ENCODE measurements at regions not wholly inside any gene's neighbourhood (a gene's known extent, or its start where the extent isn't known, plus 50 kb on each side); places are given as distances from the start of the nearest gene placed in this dataset.

DNA sequence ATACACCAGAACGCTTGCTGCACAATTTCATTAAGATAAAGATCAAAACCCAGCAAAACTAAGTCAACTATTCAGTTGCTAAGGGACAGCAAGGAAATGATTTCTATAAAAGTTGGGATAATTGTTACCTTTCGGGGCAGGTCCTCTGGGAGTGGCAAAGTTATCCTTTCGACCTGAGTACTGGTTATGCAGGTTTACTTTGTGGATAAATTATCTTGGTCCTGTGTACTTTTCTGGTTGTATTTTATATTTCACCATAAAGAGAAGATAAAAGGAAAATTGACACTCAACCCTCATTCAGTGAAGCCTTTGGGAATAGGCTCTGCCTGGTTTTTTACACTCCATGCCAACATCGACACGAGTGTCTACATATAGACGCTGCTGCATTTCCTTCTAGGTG is 146.5 kb downstream of the SYK start:
- DNase-seq (ENCODE audit: low read depth in 2 of 2): no peak

DNA sequence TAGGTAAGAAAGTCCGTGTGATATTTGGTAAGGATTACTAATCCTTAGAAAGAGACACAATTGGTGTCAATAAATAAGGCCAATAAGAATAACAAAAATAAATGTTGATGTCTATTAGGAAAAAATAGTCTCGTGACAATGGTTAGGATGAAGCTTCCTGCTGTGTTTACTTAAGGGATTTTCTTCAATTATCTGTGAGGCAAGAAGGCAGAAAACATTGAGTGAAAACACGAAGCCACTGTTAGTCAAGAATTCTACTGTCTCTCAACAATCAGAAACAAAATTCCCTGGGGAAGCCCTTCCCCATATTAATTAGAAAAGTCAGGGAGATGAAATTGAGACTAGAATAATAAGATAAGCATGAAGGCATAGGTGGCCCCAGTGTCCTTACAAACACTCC is 149.0 kb downstream of the SYK start:
- no peak for DNase-seq (ENCODE audit: low read depth in 2 of 2)

DNA sequence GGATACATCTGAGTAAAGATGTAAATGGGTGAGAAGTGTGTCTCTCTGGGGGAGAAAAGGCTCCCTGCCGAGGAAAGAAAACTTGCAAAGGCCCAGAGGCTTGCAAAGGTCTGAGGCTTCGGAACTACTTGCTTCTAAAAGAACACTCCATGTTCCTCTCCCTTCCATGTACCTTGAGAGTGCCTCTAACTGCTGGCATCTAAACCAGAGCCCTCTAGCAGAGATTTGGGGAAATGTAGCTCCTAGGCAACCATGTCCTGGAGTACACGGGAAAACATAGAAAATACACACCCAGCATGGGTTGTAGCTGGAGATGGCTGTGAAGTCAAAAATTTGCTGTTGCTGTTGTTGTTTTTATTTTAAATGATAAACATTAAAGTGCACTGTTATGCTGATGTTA is 151.6 kb downstream of the SYK start:
- DNase-seq (ENCODE audit: low read depth in 2 of 2): no peak

DNA sequence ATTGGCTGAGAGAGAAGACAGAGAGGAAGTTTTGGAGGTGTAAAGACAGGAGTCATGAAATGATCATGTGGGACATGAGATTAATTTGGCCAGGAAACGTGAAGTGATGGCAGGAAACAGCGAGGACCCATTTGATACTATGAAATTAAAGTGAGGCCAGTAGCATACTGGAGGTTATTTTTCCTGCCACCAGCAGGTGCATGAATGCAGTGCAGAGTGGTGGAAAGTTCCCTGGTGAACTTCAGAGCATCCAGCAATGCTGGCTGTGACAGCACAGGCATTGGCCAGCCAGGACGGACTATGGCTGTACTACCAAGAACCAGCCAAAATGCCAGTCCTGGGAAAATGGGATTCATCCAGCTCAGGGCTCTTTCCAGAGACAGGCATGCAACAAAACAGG is 152.2 kb downstream of the SYK start:
- DNase-seq (ENCODE audit: low read depth in 2 of 2): no peak

DNA sequence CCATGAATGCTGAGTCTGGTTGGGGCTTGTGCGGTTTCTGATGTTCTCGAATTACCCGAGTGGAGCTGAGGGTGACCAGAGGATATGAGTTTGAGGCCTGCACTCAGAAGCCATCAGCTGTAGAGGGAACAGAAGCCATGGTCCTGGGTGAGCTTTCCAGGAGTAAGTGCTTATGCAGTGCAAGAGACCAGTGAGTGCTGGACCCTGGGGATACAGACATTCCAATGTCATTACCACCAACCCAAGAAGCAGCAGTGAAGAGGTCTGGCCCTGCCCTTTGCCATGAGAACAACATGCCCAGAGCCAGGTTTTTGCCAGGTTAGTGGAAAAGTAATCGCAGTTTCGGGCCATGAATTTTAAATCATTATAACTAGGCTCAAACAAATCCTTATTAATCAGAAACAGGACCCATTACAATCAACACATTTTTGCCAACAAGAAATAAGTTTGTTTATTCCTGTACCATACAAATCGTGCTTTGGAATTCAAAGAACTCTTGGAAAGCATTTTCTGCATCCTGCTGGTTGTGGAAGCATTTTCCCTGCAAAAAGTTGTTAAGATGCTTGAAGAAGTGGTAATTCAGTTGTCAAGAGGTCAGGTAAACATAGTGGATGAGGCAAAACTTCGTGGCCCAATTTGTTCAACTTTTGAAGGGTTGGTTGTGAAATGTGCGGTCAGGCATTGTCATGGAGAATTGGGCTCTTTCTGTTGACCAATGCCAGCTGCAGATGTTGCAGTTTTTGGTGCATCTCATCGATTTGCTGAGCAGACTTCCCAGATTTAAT is 154.6 kb downstream of the SYK start:
- DNase-seq (ENCODE audit: low read depth in 2 of 2): no peak

DNA sequence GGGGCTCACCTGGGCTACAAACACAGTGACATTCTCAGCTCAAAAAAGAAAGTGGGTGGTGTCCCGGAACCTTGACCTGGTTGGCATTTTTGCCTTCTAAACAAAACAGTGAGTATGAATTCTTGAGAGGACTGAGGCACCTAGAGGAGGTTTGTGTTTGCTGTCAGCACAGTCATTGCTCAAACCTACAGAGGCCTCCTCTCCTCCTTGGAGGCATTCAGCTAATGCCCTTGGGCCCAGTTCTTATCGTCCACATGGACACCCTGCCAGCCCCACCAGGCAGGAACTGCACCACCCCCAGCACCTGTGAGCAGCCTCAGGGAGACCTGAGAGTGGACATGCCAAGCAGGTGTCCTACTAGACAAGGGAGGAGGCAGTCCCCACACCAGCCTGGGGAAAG is 156.7 kb downstream of the SYK start:
- DNase-seq (ENCODE audit: low read depth in 2 of 2): no peak

DNA sequence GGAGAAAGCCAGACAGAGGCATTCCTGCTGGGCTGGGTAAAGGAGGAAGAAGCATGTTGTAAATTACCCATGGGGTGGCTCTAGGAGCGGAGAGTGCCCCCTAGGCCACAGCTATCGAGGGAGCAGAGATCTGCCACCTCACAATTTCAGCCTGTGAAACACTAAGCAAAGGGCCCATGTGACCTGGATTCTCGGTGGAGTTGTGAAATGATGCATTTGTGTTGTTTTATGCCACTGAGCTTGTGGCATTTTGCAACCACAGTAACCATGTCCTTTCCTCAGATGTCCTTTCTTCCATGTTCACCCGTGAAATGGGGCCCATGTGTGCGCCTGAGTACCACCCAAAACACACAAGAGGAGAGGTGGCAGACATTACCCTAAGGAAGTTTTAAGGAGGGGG is 159.3 kb downstream of the SYK start:
- DNase-seq (ENCODE audit: low read depth in 2 of 2): no peak

DNA sequence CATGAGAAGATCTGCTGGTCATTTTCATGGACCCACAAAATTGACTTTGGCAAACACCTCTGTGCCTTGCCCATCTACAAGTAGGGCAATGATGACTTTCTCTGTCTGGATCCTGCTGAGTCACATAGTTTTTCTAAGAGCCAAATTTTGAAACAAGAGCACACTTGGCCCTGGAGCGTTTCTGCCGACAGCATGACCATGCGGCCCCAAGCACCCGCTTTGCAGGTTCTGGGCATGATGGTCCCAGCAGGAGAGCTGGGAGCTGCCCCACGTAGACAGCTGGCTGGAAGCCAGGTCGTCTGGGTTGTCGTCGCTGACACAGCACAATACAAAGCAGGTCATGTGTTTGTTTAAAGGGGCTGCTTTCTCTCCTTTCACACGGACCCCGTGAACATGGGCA is 159.8 kb downstream of the SYK start:
- no peak for DNase-seq (ENCODE audit: low read depth in 2 of 2)

DNA sequence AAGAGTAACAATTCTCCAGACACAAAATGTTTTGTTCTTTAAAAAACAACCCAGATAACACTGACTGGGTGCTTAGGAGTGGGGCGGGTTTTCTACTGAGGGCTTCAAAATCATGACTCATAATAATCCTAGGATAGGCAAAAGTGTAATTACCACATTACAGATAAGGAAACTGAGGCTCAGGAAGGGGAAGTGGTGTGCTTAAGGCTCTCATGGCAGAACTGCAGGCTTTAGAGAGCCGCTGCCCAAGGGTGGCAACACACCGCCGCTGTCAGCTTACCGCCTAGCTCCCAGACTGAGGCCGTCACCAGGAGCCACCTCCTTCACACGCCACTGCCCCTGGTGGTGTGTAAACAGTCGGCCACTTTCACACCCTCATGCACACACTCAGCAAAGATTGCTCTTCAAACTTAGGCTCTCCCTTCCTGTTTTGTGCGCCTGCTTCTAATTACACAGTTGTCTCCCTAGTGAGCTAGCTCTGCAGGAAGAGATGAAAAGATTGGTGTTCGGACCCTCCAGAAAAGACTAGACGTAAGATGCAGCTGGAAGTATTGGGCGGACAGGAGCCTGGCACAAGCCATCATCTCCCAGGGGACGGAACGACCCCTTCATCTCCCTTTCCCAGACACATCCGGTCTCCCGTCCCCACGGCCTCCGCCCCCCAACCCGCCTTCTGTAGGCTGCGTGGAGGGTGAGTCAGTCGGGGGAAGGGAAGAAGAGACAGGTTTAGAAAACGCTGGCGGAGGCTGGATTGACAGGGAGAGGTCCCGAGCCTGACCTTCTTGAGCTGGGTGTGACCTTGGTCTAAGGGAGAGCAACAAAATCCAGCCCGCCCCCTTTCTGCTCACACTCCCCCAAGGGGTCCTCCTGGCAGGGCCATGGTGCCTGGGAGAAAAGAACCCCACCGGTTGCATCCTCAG is 162.7 kb downstream of the SYK start:
- no peak for DNase-seq (ENCODE audit: low read depth in 2 of 2)

DNA sequence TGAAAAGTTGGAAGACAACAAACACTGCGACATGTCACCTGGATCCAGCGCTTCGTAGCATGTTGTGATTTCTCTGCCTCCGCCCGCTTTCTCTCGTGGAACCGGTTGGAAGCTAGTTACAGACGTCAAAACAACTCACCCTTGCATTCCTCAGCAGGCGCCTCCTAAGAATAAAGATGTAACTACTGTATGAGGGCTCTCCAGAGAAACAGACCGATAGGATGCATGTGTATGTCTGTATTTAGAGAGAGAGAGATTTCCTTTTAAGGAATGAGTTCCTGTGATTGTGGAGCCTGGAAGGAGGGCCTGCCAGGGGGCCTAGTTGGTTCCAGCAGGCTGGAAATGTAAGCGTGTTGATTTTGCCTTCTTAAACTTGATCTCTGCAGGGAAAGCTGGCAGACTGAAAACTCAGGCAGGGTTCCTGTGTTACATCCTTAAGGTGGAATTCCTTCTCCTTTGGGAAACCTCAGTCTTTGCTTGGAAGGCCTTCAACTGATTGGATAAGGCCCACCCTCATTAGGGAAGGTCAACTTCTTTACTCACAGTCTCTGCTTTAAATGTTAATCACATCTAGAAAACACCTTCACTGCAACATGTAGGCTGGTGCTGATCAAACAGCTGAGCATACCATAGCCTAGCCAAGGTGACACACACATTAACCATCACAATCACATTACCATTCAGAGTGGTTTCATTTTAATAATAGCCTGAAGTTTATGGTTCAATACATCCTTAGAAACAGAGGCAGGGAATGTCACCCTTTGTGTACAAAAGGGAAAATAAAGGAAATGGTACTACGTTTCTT is 163.8 kb downstream of the SYK start:
- no peak for DNase-seq (ENCODE audit: low read depth in 2 of 2)

DNA sequence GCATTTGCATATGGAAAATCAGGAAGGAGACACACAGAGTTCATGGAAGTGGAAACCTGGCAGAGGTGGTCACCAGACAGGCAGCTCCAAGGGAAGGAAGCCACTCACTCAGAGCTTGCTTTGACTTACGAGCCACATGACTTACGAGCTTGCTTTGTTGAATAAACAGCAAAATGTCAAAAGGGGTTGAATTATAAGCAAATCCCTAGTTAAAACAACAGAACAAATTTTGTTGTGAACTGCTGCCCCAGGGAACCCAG is 164.3 kb downstream of the SYK start:
- no peak for DNase-seq (ENCODE audit: low read depth in 2 of 2)

DNA sequence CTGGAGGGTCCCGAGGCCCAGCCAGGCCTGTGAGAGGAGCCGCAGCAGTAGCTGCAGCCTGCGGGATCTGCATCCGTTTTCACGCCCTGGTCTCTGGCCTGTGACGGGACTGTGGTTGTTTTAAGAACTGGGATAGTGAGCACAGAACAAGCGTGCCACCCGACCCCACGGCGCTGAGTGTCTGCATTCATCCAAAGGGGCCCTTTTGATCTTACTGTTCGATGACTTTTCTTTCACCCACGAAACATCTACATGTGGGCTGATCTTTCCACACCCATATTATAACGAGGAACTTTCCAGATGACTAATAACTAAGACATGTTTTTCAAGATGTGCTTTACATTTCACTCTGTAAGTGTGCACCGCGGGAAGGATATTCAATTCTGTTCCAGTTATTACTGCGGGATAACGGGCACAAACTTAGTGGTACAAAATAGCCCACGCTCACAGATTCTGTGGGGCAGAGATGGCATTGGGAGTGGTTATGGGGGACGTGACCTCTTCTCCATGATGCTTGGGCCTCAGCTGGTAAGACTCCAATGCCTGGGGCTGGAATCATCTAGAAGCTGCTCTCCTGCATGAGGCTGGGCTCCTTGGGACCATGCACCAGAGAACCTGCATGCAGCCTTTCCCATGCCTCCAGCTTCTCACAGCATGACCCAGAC is 165.0 kb downstream of the SYK start:
- DNase-seq (ENCODE audit: low read depth in 2 of 2): no peak

DNA sequence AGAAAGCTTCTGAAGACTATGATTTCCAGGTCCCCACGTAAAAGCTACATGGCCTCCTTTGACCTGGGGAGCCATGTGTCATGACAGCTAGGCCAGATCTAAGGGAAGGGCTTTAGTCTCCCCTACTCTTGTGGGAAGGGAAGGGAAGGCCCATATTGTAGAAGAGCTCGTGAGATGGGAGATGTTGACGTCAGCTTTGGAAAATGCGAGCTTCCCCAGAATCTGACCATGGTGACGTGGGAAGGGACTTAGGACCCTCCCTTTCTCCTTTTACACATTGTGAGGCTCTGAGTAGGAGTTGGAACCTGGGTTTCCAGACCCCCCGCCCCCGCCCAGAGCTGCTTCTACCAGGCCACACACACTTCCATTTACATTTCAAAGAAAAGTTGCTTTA is 165.5 kb downstream of the SYK start:
- DNase-seq (ENCODE audit: low read depth in 2 of 2): no peak

DNA sequence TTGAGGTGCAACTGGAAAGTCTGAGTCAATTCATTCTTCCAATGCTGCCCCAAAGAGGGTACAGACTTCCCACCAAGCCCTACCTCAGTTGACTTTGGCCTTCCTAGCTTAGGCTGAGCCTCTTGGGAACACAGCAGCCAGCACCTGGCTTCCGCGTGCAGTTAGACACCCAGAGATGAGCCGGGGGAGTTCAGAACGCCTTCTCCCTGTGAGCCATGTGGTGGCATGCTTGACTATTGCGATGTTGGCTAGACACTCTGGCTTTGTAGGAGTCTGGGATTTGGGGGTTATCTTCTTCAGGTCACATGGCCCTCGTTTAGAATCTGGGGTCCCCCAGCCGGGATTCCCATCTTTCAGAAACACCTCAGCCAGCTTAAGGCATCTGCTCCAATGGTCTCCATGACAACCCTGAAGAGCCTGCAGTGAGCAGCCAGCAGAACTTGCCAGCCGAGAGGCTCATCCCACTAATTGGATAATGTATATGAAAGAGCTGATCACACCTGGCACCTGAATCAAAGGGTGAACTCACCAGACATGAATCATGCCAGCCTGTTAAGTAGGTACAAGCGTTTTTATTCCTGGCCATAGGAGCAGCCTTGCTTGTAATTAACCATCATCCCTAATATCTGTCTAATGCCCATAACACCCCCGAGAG is 167.5 kb downstream of the SYK start:
- DNase-seq (ENCODE audit: low read depth in 2 of 2): no peak

DNA sequence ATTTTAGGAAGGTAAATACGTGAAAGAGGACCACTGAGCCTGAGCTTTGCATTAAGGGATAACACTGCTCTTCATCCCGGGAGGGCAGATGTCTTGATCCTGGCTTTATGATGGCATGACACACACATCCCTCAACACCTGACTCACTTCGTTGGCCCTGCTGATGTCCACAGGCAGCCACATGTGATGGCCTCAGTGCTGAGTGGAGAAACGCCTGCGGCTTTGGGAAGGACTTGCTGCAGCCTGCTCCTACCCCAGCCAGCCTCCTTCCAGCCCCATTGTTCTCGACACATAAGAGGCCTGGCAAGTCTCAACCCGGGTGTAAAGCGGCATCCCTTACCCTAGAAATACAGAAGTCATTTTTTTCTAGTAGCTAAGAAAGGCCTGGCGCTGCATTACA is 169.0 kb downstream of the SYK start:
- DNase-seq (ENCODE audit: low read depth in 2 of 2): no peak

DNA sequence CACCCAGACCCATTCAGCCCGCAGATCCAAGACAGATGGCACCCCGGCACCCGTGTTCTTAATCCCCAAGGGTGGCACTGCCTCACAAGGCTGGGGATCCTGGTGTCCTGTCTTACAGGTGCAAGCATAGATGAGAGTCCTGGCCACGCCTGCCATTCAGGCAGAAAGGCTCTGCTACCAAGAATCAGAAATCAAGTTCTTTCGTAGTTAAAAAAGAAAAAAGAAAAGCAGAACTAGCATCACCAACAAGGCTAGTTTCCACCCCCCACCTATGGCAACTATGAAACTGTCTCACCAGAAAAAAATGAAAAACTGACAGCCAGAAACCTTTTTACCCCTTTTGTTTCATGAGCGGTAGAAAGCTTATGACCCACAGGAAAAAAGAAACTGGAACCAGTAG is 170.4 kb downstream of the SYK start:
- no peak for DNase-seq (ENCODE audit: low read depth in 2 of 2)

DNA sequence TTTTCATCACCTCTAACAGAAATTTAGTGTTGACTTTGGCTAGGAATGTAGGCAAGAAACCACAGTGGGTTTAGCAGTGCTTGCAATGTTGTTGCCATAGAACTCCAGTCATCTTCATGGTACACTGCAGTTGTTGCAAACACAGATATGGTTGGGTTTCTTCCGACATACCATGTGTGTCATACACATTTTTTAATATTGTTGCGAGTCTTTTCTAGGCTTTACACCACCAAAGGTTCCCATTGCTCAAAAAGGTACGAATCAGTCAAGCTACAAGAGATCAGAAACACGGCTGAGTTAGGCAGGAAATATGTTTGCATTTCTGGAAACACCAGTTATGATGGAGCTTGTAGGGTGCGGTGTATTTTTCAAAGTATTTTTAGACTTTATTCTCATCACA is 172.4 kb downstream of the SYK start:
- no peak for DNase-seq (ENCODE audit: low read depth in 2 of 2)

DNA sequence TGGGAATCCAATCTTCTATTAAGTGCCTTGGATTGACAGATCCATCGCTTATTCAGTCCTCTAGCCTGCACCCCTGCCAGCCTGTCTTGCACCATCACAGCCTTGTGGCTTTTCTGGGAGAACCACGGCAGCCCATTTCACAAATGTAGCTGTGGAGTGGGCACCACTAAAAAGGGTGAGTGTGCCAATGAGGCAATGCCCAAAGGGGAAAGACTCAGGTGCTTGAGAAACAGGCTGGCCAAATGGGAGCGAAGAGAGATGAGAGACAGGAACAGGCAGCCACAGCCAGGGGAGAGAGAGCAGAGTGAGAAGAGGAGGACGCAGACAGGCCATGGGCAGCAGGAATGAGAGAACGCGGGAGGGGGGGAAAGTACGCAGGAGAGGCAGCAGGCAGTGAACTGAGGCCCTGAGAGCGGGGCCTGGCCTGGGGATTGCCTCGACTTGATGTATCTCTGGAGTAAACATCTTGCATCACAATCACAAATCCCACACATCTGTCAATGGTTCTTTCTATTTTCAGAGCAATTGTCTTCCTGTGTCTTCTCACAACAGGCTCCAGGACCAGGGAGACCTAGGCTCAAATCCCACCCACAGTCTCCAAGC is 173.1 kb downstream of the SYK start:
- no peak for DNase-seq (ENCODE audit: low read depth in 2 of 2)

DNA sequence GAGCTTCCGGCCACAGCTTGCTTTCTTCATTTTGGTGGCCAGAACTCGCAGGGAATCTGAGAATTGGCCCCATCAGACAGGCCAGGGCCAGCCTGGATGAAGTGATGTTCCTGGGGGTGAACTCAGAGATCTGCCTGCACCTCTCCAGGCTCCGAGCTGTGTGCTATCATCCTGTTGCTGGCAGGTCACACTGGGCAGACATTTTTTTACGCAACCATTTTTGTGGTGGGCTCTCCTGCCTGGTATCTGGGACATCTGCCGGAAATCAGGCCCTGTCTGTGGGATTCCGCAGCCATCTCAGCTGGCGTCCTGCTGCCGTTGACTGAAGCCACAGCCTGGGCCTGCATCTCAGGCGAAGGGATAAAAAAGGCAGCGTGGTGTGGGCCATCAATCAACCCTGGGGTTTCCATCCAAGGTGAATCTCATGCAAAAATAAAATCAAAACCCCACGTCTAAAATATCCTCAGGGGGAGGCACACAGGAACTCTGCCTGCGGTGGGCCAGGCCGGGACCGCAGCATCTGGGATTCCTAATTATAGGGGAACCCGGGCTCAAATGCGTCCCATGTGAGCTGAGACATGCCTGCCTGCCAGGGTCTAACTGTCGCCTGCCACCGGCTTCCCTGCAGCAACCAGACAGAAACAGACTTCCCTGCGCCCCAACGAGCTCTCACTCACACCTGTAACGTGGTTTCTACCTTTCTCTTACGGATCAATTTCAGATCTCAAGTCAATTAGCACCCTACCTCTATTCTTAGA is 174.3 kb downstream of the SYK start:
- no peak for DNase-seq (ENCODE audit: low read depth in 2 of 2)

DNA sequence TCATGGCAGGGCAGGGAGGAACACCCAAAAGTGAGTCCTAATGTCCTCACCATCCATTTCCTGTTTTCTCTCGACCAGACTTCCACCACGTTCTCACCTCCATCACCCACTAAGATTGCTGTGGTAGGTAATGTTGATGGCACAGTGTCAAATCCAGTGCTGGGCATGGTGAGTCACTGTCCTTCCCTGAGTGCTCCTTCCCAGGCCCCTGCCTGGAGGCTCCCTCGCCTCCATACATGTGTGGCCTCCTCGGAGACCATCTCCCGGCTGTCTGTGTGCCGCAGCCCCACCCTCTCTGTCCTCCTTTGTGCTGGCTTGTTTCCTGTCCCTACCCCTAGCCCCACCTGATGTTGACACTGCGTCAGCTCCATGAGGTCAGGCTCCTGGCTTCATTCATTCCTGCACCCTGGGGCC is 177.5 kb downstream of the SYK start:
- DNase-seq (ENCODE audit: low read depth in 2 of 2): no peak

Measured in stimulated activated CD8-positive, alpha-beta memory T cell treated with anti-CD3 and anti-CD28 coated beads, Interleukin-7, amount 100 ng/mL, for 4 hours (primary cell).